IMR-90 (cell line): ENCODE measurements at regions not wholly inside any gene's neighbourhood (a gene's known extent, or its start where the extent isn't known, plus 50 kb on each side); places are given as distances from the start of the nearest gene placed in this dataset.

Experiments used
- ATAC-seq: fragments of 200-7000 bp; cut with Tn5 transposase; 2 replicates; pipeline ENCODE4 v1.9.1; 2020; ENCODE audit warnings: low read depth, mild to moderate bottlenecking, moderate library complexity
- BruUV-seq: library from RNA; stranded (reverse); fragments of 400-500 nt; replicated peaks from 2 replicates; lab custom pipeline; 2021; lab: Mats Ljungman, UMichigan
- CTCF ChIA-PET: fragments of 300-600 bp; formaldehyde crosslinking; extraction: SDS; loops from one replicate; lab custom pipeline; 2021; ENCODE audit warnings: antibody characterized with exemption; lab: Yijun Ruan, JAX
- POLR2A ChIA-PET: fragments of 300-600 bp; sonication (Branson Sonifier 250); formaldehyde crosslinking; loops from one replicate; lab custom pipeline; 2022; ENCODE audit warnings: antibody characterized with exemption; ENCODE audit not compliant: unreplicated experiment; lab: Charles Lee
- DNase-seq: peaks from one replicate; pipeline ENCODE4 v3.0.0; 2013
- H2AFZ ChIP-seq: replicated peaks from 2 replicates; pipeline ENCODE3; 2013; ENCODE audit warnings: low read length, mild to moderate bottlenecking; ENCODE audit not compliant: poor library complexity
- H2AK5ac ChIP-seq: 2 replicates; pipeline ENCODE4 v1.6.1; 2013; ENCODE audit warnings: low read depth, low read length, inconsistent platforms
- H2AK9ac ChIP-seq: replicated peaks from 2 replicates; pipeline ENCODE3; 2013; ENCODE audit warnings: mild to moderate bottlenecking, low read depth, low read length, moderate library complexity; ENCODE audit not compliant: poor library complexity
- H2BK120ac ChIP-seq: 2 replicates; pipeline ENCODE4 v1.6.1; 2013; ENCODE audit warnings: low read depth, low read length, inconsistent platforms
- H2BK15ac ChIP-seq: 3 replicates; pipeline ENCODE4 v1.6.1; 2013; ENCODE audit warnings: low read depth, low read length, inconsistent platforms
- H2BK20ac ChIP-seq: 2 replicates; pipeline ENCODE4 v1.6.1; 2013; ENCODE audit warnings: low read depth, mild to moderate bottlenecking, inconsistent platforms, low read length, moderate library complexity
- H2BK5ac ChIP-seq: 2 replicates; pipeline ENCODE4 v1.6.1; 2013; ENCODE audit warnings: mild to moderate bottlenecking, low read depth, low read length, inconsistent platforms; ENCODE audit not compliant: poor library complexity, severe bottlenecking
- H3K14ac ChIP-seq: replicated peaks from 2 replicates; pipeline ENCODE4 v1.6.1; 2013; ENCODE audit warnings: low read depth, low read length, inconsistent platforms
- H3K18ac ChIP-seq: 2 replicates; pipeline ENCODE4 v1.6.1; 2013; ENCODE audit warnings: low read depth, low read length, control low read depth
- H3K23ac ChIP-seq: 2 replicates; pipeline ENCODE4 v1.6.1; 2013; ENCODE audit warnings: low read depth, low read length, inconsistent platforms
- H3K27ac ChIP-seq: 2 replicates; pipeline ENCODE4 v1.5.1; 2013; ENCODE audit warnings: mild to moderate bottlenecking, control low read depth, low read length; ENCODE audit not compliant: insufficient read depth
- H3K27me3 ChIP-seq: 2 replicates; pipeline ENCODE4 v1.6.1; 2013; ENCODE audit warnings: low read length; ENCODE audit not compliant: control insufficient read depth, insufficient read depth
- H3K36me3 ChIP-seq: 2 replicates; pipeline ENCODE4 v1.6.1; 2013; ENCODE audit warnings: low read length, mixed read lengths; ENCODE audit not compliant: control insufficient read depth, insufficient read depth
- H3K4ac ChIP-seq: 2 replicates; pipeline ENCODE4 v1.6.1; 2013; ENCODE audit warnings: low read depth, low read length, inconsistent platforms
- H3K4me1 ChIP-seq: 2 replicates; pipeline ENCODE4 v1.6.1; 2013; ENCODE audit warnings: low read length, mixed read lengths; ENCODE audit not compliant: control insufficient read depth, insufficient read depth
- H3K4me2 ChIP-seq: 2 replicates; pipeline ENCODE4 v1.6.1; 2013; ENCODE audit warnings: low read depth, mild to moderate bottlenecking, control low read depth, low read length, moderate library complexity
- H3K4me3 ChIP-seq: 2 replicates; pipeline ENCODE4 v1.5.1; 2013; ENCODE audit warnings: low read depth, mild to moderate bottlenecking, control low read depth, low read length, moderate library complexity; ENCODE audit not compliant: insufficient read depth
- H3K56ac ChIP-seq: 2 replicates; pipeline ENCODE4 v1.6.1; 2013; ENCODE audit warnings: low read length, inconsistent platforms; ENCODE audit not compliant: insufficient read depth; ENCODE audit errors: extremely low read depth
- H3K79me1 ChIP-seq, 2 experiments: 2 replicates each; pipeline ENCODE4 v1.6.1; 2013; ENCODE audit warnings: low read length in 2 of 2, inconsistent platforms in 1 of 2, low read depth in 1 of 2
- H3K9ac ChIP-seq: 2 replicates; pipeline ENCODE4 v1.6.1; 2013; ENCODE audit warnings: low read depth, low read length, control low read depth
- H3K9me1 ChIP-seq: 2 replicates; pipeline ENCODE4 v1.6.1; 2013; ENCODE audit warnings: low read length, inconsistent platforms; ENCODE audit not compliant: insufficient read depth
- H3K9me3 ChIP-seq: 2 replicates; pipeline ENCODE4 v1.6.1; 2013; ENCODE audit warnings: low read length; ENCODE audit not compliant: control insufficient read depth, insufficient read depth
- H4K20me1 ChIP-seq: 2 replicates; pipeline ENCODE4 v1.6.1; 2013; ENCODE audit warnings: low read length, inconsistent platforms; ENCODE audit not compliant: insufficient read depth
- H4K5ac ChIP-seq: 2 replicates; pipeline ENCODE4 v1.6.1; 2013; ENCODE audit warnings: mild to moderate bottlenecking, low read depth, low read length, control low read depth
- H4K8ac ChIP-seq, 2 experiments: 2 replicates each; pipeline ENCODE4 v1.6.1; 2013; ENCODE audit warnings: low read depth in 2 of 2, low read length in 2 of 2, control low read depth in 1 of 2, inconsistent platforms in 1 of 2
- H4K91ac ChIP-seq: 2 replicates; pipeline ENCODE4 v1.6.1; 2013; ENCODE audit warnings: low read depth, low read length, inconsistent platforms; ENCODE audit not compliant: insufficient read depth
- BHLHE40 ChIP-seq: fragments of 150-350 bp; IDR thresholded peaks from 2 replicates; pipeline ENCODE4 v1.6.1; 2016; ENCODE audit warnings: mild to moderate bottlenecking, low read depth, low read length
- CEBPB ChIP-seq: IDR thresholded peaks from 2 replicates; pipeline ENCODE4 v1.6.1; 2012; ENCODE audit warnings: low read depth, low read length, improper control_type of control experiment
- CHD1 ChIP-seq: IDR thresholded peaks from 2 replicates; pipeline ENCODE4 v1.6.1; 2012; ENCODE audit warnings: low read depth, low read length, improper control_type of control experiment
- FOS ChIP-seq: fragments of 150-350 bp; IDR thresholded peaks from 2 replicates; pipeline ENCODE4 v1.6.1; 2016; ENCODE audit warnings: low read depth, low read length
- MAFK ChIP-seq: IDR thresholded peaks from 2 replicates; pipeline ENCODE4 v1.6.1; 2012; ENCODE audit warnings: low read depth, low read length, improper control_type of control experiment
- MAZ ChIP-seq: IDR thresholded peaks from 2 replicates; pipeline ENCODE4 v1.6.1; 2012; ENCODE audit warnings: low read depth, mild to moderate bottlenecking, low read length, improper control_type of control experiment, moderate library complexity, borderline replicate concordance
- MXI1 ChIP-seq: IDR thresholded peaks from 2 replicates; pipeline ENCODE4 v1.6.1; 2012; ENCODE audit warnings: low read depth, mild to moderate bottlenecking, low read length, moderate library complexity, borderline replicate concordance
- NFE2L2 ChIP-seq: fragments of 150-350 bp; IDR thresholded peaks from 2 replicates; pipeline ENCODE4 v1.6.1; 2016; ENCODE audit warnings: low read depth, mild to moderate bottlenecking, low read length
- POLR2A ChIP-seq: IDR thresholded peaks from 2 replicates; pipeline ENCODE4 v1.6.1; 2012; ENCODE audit warnings: mild to moderate bottlenecking, low read depth, low read length
- RAD21 ChIP-seq: IDR thresholded peaks from 2 replicates; pipeline ENCODE4 v1.6.1; 2012; ENCODE audit warnings: low read length, improper control_type of control experiment
- RCOR1 ChIP-seq: IDR thresholded peaks from 2 replicates; pipeline ENCODE4 v1.6.1; 2012; ENCODE audit warnings: mild to moderate bottlenecking, low read length, improper control_type of control experiment; ENCODE audit not compliant: insufficient replicate concordance
- RFX5 ChIP-seq: IDR thresholded peaks from 2 replicates; pipeline ENCODE4 v1.8.0; 2012; ENCODE audit warnings: low read depth, mild to moderate bottlenecking, low read length, moderate library complexity
- SMC3 ChIP-seq: fragments of 150-350 bp; IDR thresholded peaks from 2 replicates; pipeline ENCODE4 v1.6.1; 2016; ENCODE audit warnings: low read depth, mild to moderate bottlenecking, antibody characterized with exemption, low read length, moderate library complexity
- WGBS, 2 experiments: methylation state at CpG; one replicate each; pipeline versions ENCODE4 v1.1.5 to v1.1.7; 2013; ENCODE audit warnings: missing lambda C conversion rate in 2 of 2; ENCODE audit not compliant: insufficient read length in 1 of 2; ENCODE audit errors: extremely low coverage in 2 of 2; 5-methylcytosine and 5-hydroxymethylcytosine counted together
- dilution Hi-C: fragments of 300-500 bp; cut with HindIII; formaldehyde crosslinking; loops from one replicate; pipeline ENCODE4 v1.14.3; 2018; ENCODE audit warnings: low sequenced_read_pairs; ENCODE audit not compliant: unreplicated experiment
- in situ Hi-C: fragments of 300-500 bp; cut with MboI; formaldehyde crosslinking; loops from 3 replicates; pipeline ENCODE4 v1.14.3; 2019; ENCODE audit warnings: low sequenced_read_pairs, inconsistent platforms, mixed read lengths
- intact Hi-C: fragments of 100-400 bp; cut with micrococcal nuclease; formaldehyde crosslinking; loops from 2 replicates; pipeline ENCODE4 v1.10.0; 2022
- TF ChIP-seq, protein P1 (sequence below): conservative IDR thresholded peaks from 2 replicates; pipeline ENCODE4 v1.5.1; 2012; ENCODE audit warnings: mild to moderate bottlenecking, low read depth, low read length, improper control_type of control experiment
- TF ChIP-seq, protein P2 (sequence below): fragments of 150-350 bp; IDR thresholded peaks from 2 replicates; pipeline ENCODE4 v1.6.1; 2016; ENCODE audit warnings: low read depth, mild to moderate bottlenecking, low read length, moderate library complexity, borderline replicate concordance
- TF ChIP-seq, protein P3 (sequence below): fragments of 150-350 bp; IDR thresholded peaks from 2 replicates; pipeline ENCODE4 v1.6.1; 2017; ENCODE audit warnings: mild to moderate bottlenecking, antibody characterized with exemption, low read length, low read depth

DNA sequence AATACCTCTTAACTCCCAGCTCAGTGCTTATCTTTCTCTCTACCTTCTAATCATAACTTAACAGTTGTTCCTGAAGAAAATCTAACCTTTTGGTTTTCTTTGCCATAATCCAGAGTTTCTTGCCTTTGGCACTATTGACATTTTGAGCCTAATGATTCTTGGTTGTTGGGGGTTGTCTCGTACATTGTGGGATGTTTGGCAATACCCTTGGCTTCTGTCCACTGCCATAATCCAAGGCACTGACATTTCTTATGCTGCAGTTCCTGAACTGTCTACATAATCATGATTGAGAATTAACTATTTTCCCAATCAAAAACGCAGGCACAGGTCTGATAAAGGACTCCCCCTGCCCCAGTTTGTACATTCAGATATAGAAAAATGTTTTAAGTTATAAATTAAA lies 203.2 kb upstream of the MEX3C start:
- H3K27me3 ChIP-seq: no peaks in the 10 kb centered on the region
- no peaks in the 10 kb centered on the region for H3K4me1 ChIP-seq
- H3K4me2 ChIP-seq: no peak overlapping the region
- H3K36me3 ChIP-seq: no peaks in the 10 kb centered on the region
- DNase-seq (no peak), ATAC-seq (no peak)
- no peak overlapping the region for H3K18ac ChIP-seq
- H3K27ac ChIP-seq: no peak overlapping the region
- in situ Hi-C loops (no loop called here), dilution Hi-C loops (no loop called here), intact Hi-C loops (no loop called here)
- no peak overlapping the region for H3K4me3 ChIP-seq
- H4K20me1 ChIP-seq: no peaks in the 10 kb centered on the region
- TF ChIP-seq RFX5 (no peak), RCOR1 (no peak), MAZ (no peak), MXI1 (no peak), BHLHE40 (no peak), CEBPB (no peak), SMC3 (no peak), CHD1 (no peak), FOS (no peak), RAD21 (no peak), POLR2A (no peak), MAFK (no peak), NFE2L2 (no peak)
- TF ChIP-seq, protein P1, sequence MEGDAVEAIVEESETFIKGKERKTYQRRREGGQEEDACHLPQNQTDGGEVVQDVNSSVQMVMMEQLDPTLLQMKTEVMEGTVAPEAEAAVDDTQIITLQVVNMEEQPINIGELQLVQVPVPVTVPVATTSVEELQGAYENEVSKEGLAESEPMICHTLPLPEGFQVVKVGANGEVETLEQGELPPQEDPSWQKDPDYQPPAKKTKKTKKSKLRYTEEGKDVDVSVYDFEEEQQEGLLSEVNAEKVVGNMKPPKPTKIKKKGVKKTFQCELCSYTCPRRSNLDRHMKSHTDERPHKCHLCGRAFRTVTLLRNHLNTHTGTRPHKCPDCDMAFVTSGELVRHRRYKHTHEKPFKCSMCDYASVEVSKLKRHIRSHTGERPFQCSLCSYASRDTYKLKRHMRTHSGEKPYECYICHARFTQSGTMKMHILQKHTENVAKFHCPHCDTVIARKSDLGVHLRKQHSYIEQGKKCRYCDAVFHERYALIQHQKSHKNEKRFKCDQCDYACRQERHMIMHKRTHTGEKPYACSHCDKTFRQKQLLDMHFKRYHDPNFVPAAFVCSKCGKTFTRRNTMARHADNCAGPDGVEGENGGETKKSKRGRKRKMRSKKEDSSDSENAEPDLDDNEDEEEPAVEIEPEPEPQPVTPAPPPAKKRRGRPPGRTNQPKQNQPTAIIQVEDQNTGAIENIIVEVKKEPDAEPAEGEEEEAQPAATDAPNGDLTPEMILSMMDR: no peak
- TF ChIP-seq, protein P2, sequence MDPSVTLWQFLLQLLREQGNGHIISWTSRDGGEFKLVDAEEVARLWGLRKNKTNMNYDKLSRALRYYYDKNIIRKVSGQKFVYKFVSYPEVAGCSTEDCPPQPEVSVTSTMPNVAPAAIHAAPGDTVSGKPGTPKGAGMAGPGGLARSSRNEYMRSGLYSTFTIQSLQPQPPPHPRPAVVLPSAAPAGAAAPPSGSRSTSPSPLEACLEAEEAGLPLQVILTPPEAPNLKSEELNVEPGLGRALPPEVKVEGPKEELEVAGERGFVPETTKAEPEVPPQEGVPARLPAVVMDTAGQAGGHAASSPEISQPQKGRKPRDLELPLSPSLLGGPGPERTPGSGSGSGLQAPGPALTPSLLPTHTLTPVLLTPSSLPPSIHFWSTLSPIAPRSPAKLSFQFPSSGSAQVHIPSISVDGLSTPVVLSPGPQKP: no peak
- TF ChIP-seq, protein P3, sequence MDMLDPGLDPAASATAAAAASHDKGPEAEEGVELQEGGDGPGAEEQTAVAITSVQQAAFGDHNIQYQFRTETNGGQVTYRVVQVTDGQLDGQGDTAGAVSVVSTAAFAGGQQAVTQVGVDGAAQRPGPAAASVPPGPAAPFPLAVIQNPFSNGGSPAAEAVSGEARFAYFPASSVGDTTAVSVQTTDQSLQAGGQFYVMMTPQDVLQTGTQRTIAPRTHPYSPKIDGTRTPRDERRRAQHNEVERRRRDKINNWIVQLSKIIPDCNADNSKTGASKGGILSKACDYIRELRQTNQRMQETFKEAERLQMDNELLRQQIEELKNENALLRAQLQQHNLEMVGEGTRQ: no peak
- no peak overlapping the region for H2BK15ac ChIP-seq
- H3K9me1 ChIP-seq: no peaks in the 10 kb centered on the region
- H3K14ac ChIP-seq: no peak overlapping the region
- no CpG with 5 or more reads among the region's 2 CpGs for WGBS, 2 experiments
- no peak overlapping the region for H2BK120ac ChIP-seq
- H2AK5ac ChIP-seq: no peak overlapping the region
- H4K5ac ChIP-seq: no peak overlapping the region
- no peak overlapping the region for H3K9ac ChIP-seq
- CTCF ChIA-PET: no interaction called here
- peaks cover 7% of the 10 kb centered on the region for H3K9me3 ChIP-seq
- no peak overlapping the region for H2BK20ac ChIP-seq
- H4K91ac ChIP-seq: no peak overlapping the region
- H2BK5ac ChIP-seq: no peak overlapping the region
- H2AK9ac ChIP-seq: no peak overlapping the region
- POLR2A ChIA-PET: no interaction called here
- H3K56ac ChIP-seq: no peak overlapping the region
- H3K79me1 ChIP-seq: no peaks in the 10 kb centered on the region
- H3K4ac ChIP-seq: no peak overlapping the region
- no TSS peak for BruUV-seq
- H3K23ac ChIP-seq: no peak overlapping the region
- H4K8ac ChIP-seq: no peak overlapping the region
- no peak overlapping the region for H2AFZ ChIP-seq
